KBM-7 (cell line): ENCODE measurements at regions not wholly inside any gene's neighbourhood (a gene's known extent, or its start where the extent isn't known, plus 50 kb on each side); places are given as distances from the start of the nearest gene placed in this dataset.

Experiments
- DNase-seq: peaks from one replicate; pipeline ENCODE4 v3.0.0-alpha.2; 2015
- in situ Hi-C: fragments of 300-500 bp; cut with MboI; formaldehyde crosslinking; loops from 2 replicates; pipeline ENCODE4 v1.14.3; 2020; ENCODE audit warnings: low sequenced_read_pairs, low pct_unique_long_range_greater_than_20kb, mixed read lengths

- DNase-seq: no peak
- in situ Hi-C loops: no loop called here
Observed at GRCh38 chr3:194212845-194213331, 76.9 kb downstream of the HES1 start.

- no peak for DNase-seq
- in situ Hi-C loops: no loop called here
Observed at GRCh38 chr3:194215392-194215791, 79.4 kb downstream of the HES1 start.

GRCh38 chr3:194218646-194219453, 82.9 kb downstream of the HES1 start:
- DNase-seq: no peak
- in situ Hi-C loops: no loop called here

- DNase-seq: no peak
- in situ Hi-C loops: no loop called here
Observed at GRCh38 chr3:194219826-194220410, 84.0 kb downstream of the HES1 start.

GRCh38 chr3:194220901-194221326, 85.0 kb downstream of the HES1 start:
- in situ Hi-C loops: no loop called here
- DNase-seq: no peak

GRCh38 chr3:194221336-194221735, 85.4 kb downstream of the HES1 start:
- DNase-seq: no peak
- in situ Hi-C loops: no loop called here

- in situ Hi-C loops: no loop called here
- DNase-seq: peak; percentile 54
Observed at GRCh38 chr3:194223951-194224350, 88.0 kb downstream of the HES1 start.

GRCh38 chr3:194224471-194225417, 88.8 kb downstream of the HES1 start:
- in situ Hi-C loops: no loop called here
- DNase-seq: peak; percentile 60

GRCh38 chr3:194225418-194225812, 89.5 kb downstream of the HES1 start:
- DNase-seq: no peak
- in situ Hi-C loops: no loop called here

GRCh38 chr3:194225988-194226663, 90.2 kb downstream of the HES1 start:
- in situ Hi-C loops: no loop called here
- no peak for DNase-seq

GRCh38 chr3:194231929-194232832, 96.2 kb downstream of the HES1 start:
- in situ Hi-C loops: no loop called here
- DNase-seq: no peak

- in situ Hi-C loops: no loop called here
- no peak for DNase-seq
Observed at GRCh38 chr3:194233150-194233549, 97.2 kb downstream of the HES1 start.

- in situ Hi-C loops: no loop called here
- no peak for DNase-seq
Observed at GRCh38 chr3:194235160-194235559, 99.2 kb downstream of the HES1 start.

GRCh38 chr3:194237110-194237509, 101.2 kb downstream of the HES1 start:
- in situ Hi-C loops: no loop called here
- no peak for DNase-seq

- in situ Hi-C loops: no loop called here
- DNase-seq: no peak
Observed at GRCh38 chr3:194240766-194241165, 104.8 kb downstream of the HES1 start.

GRCh38 chr3:194243172-194243837, 107.4 kb downstream of the HES1 start:
- DNase-seq: no peak
- in situ Hi-C loops: no loop called here

GRCh38 chr3:194244167-194244566, 107.0 kb downstream of the CPN2 start:
- in situ Hi-C loops: no loop called here

GRCh38 chr3:194245474-194245873, 105.7 kb downstream of the CPN2 start:
- no peak for DNase-seq
- in situ Hi-C loops: no loop called here

More at GRCh38 chr3:194244167-194244566, 107.0 kb downstream of the CPN2 start:
- DNase-seq: no peak
